ENCODE measurements at regions not wholly inside any gene's neighbourhood (a gene's known extent, or its start where the extent isn't known, plus 50 kb on each side); places are given as distances from the start of the nearest gene placed in this dataset.

GRCh38 chrX:131746491-131746968, 202.7 kb downstream of the OR13H1 start:
- Histone ChIP-seq H2BK15ac (ENCODE audit: low read depth, poor library complexity, severe bottlenecking) (no peak overlapping the region), H4K8ac (ENCODE audit: low read length) (no peak overlapping the region), H3K27ac (ENCODE audit: low read length, poor library complexity, severe bottlenecking) (no peak overlapping the region), H3K4me1 (ENCODE audit: control insufficient read depth, insufficient read depth, low read depth, low read length) (no peaks in the 10 kb centered on the region), H4K91ac (ENCODE audit: low read length) (no peak overlapping the region), H3K27me3 (ENCODE audit: control insufficient read depth in 1 of 2, insufficient read depth in 1 of 2, low read length in 2 of 2) (no peaks in the 10 kb centered on the region), H3K4me3 (ENCODE audit: insufficient read depth in 1 of 2, low read depth in 1 of 2, low read length in 2 of 2) (peak overlapping the region in 1 of 2 experiments; percentile 87), H3K36me3 (ENCODE audit: control insufficient read depth in 1 of 2, insufficient read depth in 2 of 2, low read depth in 1 of 2, low read length in 2 of 2) (peaks cover 0 to 11% of the 10 kb centered on the region in 2 experiments), H2AFZ (ENCODE audit: low read depth, low read length) (no peak overlapping the region), H2BK5ac (ENCODE audit: low read depth, low read length, poor library complexity, severe bottlenecking) (no peak overlapping the region), H3K4me2 (ENCODE audit: low read length, poor library complexity, severe bottlenecking) (no peak overlapping the region), H3K14ac (ENCODE audit: low read length in 2 of 2) (no peak overlapping the region), H3K9ac (ENCODE audit: low read length) (peak overlapping the region; percentile 92), H2BK120ac (ENCODE audit: low read depth, low read length) (no peak overlapping the region), H2AK5ac (ENCODE audit: low read length, severe bottlenecking) (no peak overlapping the region), H3K23ac (ENCODE audit: low read length in 2 of 2) (no peak overlapping the region), H2BK12ac (ENCODE audit: low read length in 2 of 2) (no peak overlapping the region), H3K4ac (ENCODE audit: low read depth in 1 of 2, low read length in 2 of 2) (no peak overlapping the region), H3K79me1 (replicated peaks; ENCODE audit: low read length, poor library complexity, severe bottlenecking) (no peaks in the 10 kb centered on the region), H3K18ac (ENCODE audit: low read depth in 1 of 2, low read length in 2 of 2) (no peak overlapping the region), H3K9me3 (ENCODE audit: control insufficient read depth, low read length) (no peaks in the 10 kb centered on the region)
- 87% methylated on average over 14 of the region's 14 CpGs for WGBS
- no peak for DNase-seq

GRCh38 chrX:131747173-131747572, 203.3 kb downstream of the OR13H1 start:
- no peak overlapping the region for H2BK5ac ChIP-seq (ENCODE audit: low read depth, low read length, poor library complexity, severe bottlenecking)
- over 99% methylated on average over 9 of the region's 9 CpGs for WGBS
- no peak for DNase-seq
- no peak overlapping the region for H3K27ac ChIP-seq (ENCODE audit: low read length, poor library complexity, severe bottlenecking)
- H4K8ac ChIP-seq (ENCODE audit: low read length), result no peak overlapping the region
- no peaks in the 10 kb centered on the region for H3K9me3 ChIP-seq (ENCODE audit: control insufficient read depth, low read length)
- no peaks in the 10 kb centered on the region for H3K27me3 ChIP-seq (ENCODE audit: control insufficient read depth in 1 of 2, insufficient read depth in 1 of 2, low read length in 2 of 2)
- H3K9ac ChIP-seq (ENCODE audit: low read length), result peak overlapping the region; percentile 92
- no peaks in the 10 kb centered on the region for H3K4me1 ChIP-seq (ENCODE audit: control insufficient read depth, insufficient read depth, low read depth, low read length)
- H3K23ac ChIP-seq (ENCODE audit: low read length in 2 of 2), result no peak overlapping the region
- H2BK120ac ChIP-seq (ENCODE audit: low read depth, low read length), result no peak overlapping the region
- H2AK5ac ChIP-seq (ENCODE audit: low read length, severe bottlenecking), result no peak overlapping the region
- peaks cover 0 to 8% of the 10 kb centered on the region in 2 experiments for H3K36me3 ChIP-seq (ENCODE audit: control insufficient read depth in 1 of 2, insufficient read depth in 2 of 2, low read depth in 1 of 2, low read length in 2 of 2)
- H2BK15ac ChIP-seq (ENCODE audit: low read depth, poor library complexity, severe bottlenecking), result no peak overlapping the region
- no peak overlapping the region for H3K4me2 ChIP-seq (ENCODE audit: low read length, poor library complexity, severe bottlenecking)
- H4K91ac ChIP-seq (ENCODE audit: low read length), result no peak overlapping the region
- H3K4me3 ChIP-seq (ENCODE audit: insufficient read depth in 1 of 2, low read depth in 1 of 2, low read length in 2 of 2), result peak overlapping the region in 1 of 2 experiments; percentile 87
- H3K18ac ChIP-seq (ENCODE audit: low read depth in 1 of 2, low read length in 2 of 2), result no peak overlapping the region
- H2BK12ac ChIP-seq (ENCODE audit: low read length in 2 of 2), result no peak overlapping the region
- no peaks in the 10 kb centered on the region for H3K79me1 ChIP-seq (replicated peaks; ENCODE audit: low read length, poor library complexity, severe bottlenecking)
- no peak overlapping the region for H2AFZ ChIP-seq (ENCODE audit: low read depth, low read length)
- H3K14ac ChIP-seq (ENCODE audit: low read length in 2 of 2), result no peak overlapping the region
- H3K4ac ChIP-seq (ENCODE audit: low read depth in 1 of 2, low read length in 2 of 2), result no peak overlapping the region

- no peak overlapping the region for H3K4me2 ChIP-seq (ENCODE audit: low read length, poor library complexity, severe bottlenecking)
- no peak overlapping the region for H2AFZ ChIP-seq (ENCODE audit: low read depth, low read length)
- no peak for DNase-seq
Measured at GRCh38 chrX:131752493-131753198, 208.8 kb downstream of the OR13H1 start.

GRCh38 chrX:131762802-131763234, 218.9 kb downstream of the OR13H1 start:
- no peak overlapping the region for H2AK5ac ChIP-seq (ENCODE audit: low read length, severe bottlenecking)
- WGBS, result 93% methylated on average over 7 of the region's 7 CpGs
- H4K8ac ChIP-seq (ENCODE audit: low read length), result no peak overlapping the region
- H4K91ac ChIP-seq (ENCODE audit: low read length), result no peak overlapping the region
- H2BK5ac ChIP-seq (ENCODE audit: low read depth, low read length, poor library complexity, severe bottlenecking), result no peak overlapping the region
- H3K79me1 ChIP-seq (replicated peaks; ENCODE audit: low read length, poor library complexity, severe bottlenecking), result no peaks in the 10 kb centered on the region
- no peak overlapping the region for H2BK120ac ChIP-seq (ENCODE audit: low read depth, low read length)
- no peaks in the 10 kb centered on the region for H3K9me3 ChIP-seq (ENCODE audit: control insufficient read depth, low read length)
- DNase-seq, result no peak
- H3K4me1 ChIP-seq (ENCODE audit: control insufficient read depth, insufficient read depth, low read depth, low read length), result no peaks in the 10 kb centered on the region
- H3K14ac ChIP-seq (ENCODE audit: low read length in 2 of 2), result no peak overlapping the region
- no peak overlapping the region for H2BK15ac ChIP-seq (ENCODE audit: low read depth, poor library complexity, severe bottlenecking)
- H3K36me3 ChIP-seq (ENCODE audit: control insufficient read depth in 1 of 2, insufficient read depth in 2 of 2, low read depth in 1 of 2, low read length in 2 of 2), result no peaks in the 10 kb centered on the region
- H3K4me3 ChIP-seq (ENCODE audit: insufficient read depth in 1 of 2, low read depth in 1 of 2, low read length in 2 of 2), result peak overlapping the region in 1 of 2 experiments; percentile 75
- H3K18ac ChIP-seq (ENCODE audit: low read depth in 1 of 2, low read length in 2 of 2), result no peak overlapping the region
- no peak overlapping the region for H2AFZ ChIP-seq (ENCODE audit: low read depth, low read length)
- H3K4me2 ChIP-seq (ENCODE audit: low read length, poor library complexity, severe bottlenecking), result no peak overlapping the region
- no peak overlapping the region for H3K23ac ChIP-seq (ENCODE audit: low read length in 2 of 2)
- no peak overlapping the region for H3K4ac ChIP-seq (ENCODE audit: low read depth in 1 of 2, low read length in 2 of 2)
- H3K27ac ChIP-seq (ENCODE audit: low read length, poor library complexity, severe bottlenecking), result no peak overlapping the region
- H3K27me3 ChIP-seq (ENCODE audit: control insufficient read depth in 1 of 2, insufficient read depth in 1 of 2, low read length in 2 of 2), result peaks cover 0 to 4% of the 10 kb centered on the region in 2 experiments
- H2BK12ac ChIP-seq (ENCODE audit: low read length in 2 of 2), result no peak overlapping the region
- peak overlapping the region; percentile 73 for H3K9ac ChIP-seq (ENCODE audit: low read length)

More at GRCh38 chrX:131752493-131753198, 208.8 kb downstream of the OR13H1 start:
- Histone ChIP-seq H3K14ac (ENCODE audit: low read length in 2 of 2) (no peak overlapping the region), H2BK12ac (ENCODE audit: low read length in 2 of 2) (no peak overlapping the region), H3K27me3 (ENCODE audit: control insufficient read depth in 1 of 2, insufficient read depth in 1 of 2, low read length in 2 of 2) (no peaks in the 10 kb centered on the region), H2BK120ac (ENCODE audit: low read depth, low read length) (no peak overlapping the region), H3K23ac (ENCODE audit: low read length in 2 of 2) (no peak overlapping the region), H2BK5ac (ENCODE audit: low read depth, low read length, poor library complexity, severe bottlenecking) (no peak overlapping the region), H3K4me1 (ENCODE audit: control insufficient read depth, insufficient read depth, low read depth, low read length) (no peaks in the 10 kb centered on the region), H3K4ac (ENCODE audit: low read depth in 1 of 2, low read length in 2 of 2) (no peak overlapping the region), H2AK5ac (ENCODE audit: low read length, severe bottlenecking) (no peak overlapping the region), H3K18ac (ENCODE audit: low read depth in 1 of 2, low read length in 2 of 2) (no peak overlapping the region), H4K8ac (ENCODE audit: low read length) (no peak overlapping the region), H3K36me3 (ENCODE audit: control insufficient read depth in 1 of 2, insufficient read depth in 2 of 2, low read depth in 1 of 2, low read length in 2 of 2) (peaks cover 0 to 6% of the 10 kb centered on the region in 2 experiments), H3K79me1 (replicated peaks; ENCODE audit: low read length, poor library complexity, severe bottlenecking) (no peaks in the 10 kb centered on the region), H3K9me3 (ENCODE audit: control insufficient read depth, low read length) (no peaks in the 10 kb centered on the region), H3K27ac (ENCODE audit: low read length, poor library complexity, severe bottlenecking) (no peak overlapping the region), H3K9ac (ENCODE audit: low read length) (peak overlapping the region; percentile 82), H3K4me3 (ENCODE audit: insufficient read depth in 1 of 2, low read depth in 1 of 2, low read length in 2 of 2) (peak overlapping the region in 1 of 2 experiments; percentile 77), H4K91ac (ENCODE audit: low read length) (no peak overlapping the region), H2BK15ac (ENCODE audit: low read depth, poor library complexity, severe bottlenecking) (no peak overlapping the region)
- 93% methylated on average over 22 of the region's 24 CpGs for WGBS
